ENCODE measurements at regions not wholly inside any gene's neighbourhood (a gene's known extent, or its start where the extent isn't known, plus 50 kb on each side); places are given as distances from the start of the nearest gene placed in this dataset.

DNA sequence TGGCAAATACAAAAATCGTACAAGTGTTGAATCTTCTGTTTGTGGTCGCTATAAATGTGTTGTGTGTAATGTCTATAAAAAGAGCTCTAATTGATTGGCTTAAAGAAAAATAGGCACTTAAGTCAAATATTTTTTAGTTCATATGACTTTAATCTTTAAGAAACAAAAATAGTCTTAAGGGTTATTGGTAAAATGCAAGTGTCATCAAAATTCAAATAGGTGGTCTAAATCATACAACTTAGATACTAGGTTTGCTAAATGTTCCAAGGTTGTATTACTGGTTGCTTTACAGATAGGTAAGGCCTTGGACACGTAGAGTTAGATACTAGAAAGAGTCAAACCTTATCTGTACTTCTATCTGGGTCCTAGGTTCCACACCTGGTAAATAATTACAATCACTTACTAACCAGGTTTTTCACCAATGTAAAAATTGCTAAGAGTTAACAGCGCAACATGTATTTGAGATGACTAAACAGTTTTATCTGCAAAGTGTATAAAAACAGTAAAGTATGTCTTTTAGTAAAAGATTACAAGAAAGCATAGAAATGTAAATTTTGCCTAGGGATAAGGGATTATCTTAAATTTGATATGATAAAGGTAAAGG is 91.1 kb upstream of the GNAZ start:
- TF ChIP-seq, protein P1, sequence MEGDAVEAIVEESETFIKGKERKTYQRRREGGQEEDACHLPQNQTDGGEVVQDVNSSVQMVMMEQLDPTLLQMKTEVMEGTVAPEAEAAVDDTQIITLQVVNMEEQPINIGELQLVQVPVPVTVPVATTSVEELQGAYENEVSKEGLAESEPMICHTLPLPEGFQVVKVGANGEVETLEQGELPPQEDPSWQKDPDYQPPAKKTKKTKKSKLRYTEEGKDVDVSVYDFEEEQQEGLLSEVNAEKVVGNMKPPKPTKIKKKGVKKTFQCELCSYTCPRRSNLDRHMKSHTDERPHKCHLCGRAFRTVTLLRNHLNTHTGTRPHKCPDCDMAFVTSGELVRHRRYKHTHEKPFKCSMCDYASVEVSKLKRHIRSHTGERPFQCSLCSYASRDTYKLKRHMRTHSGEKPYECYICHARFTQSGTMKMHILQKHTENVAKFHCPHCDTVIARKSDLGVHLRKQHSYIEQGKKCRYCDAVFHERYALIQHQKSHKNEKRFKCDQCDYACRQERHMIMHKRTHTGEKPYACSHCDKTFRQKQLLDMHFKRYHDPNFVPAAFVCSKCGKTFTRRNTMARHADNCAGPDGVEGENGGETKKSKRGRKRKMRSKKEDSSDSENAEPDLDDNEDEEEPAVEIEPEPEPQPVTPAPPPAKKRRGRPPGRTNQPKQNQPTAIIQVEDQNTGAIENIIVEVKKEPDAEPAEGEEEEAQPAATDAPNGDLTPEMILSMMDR (IDR thresholded peaks at IDR 0.05; ENCODE audit: low read depth, low read length), result no peak
- ChIA-PET POLR2A (no interaction called here), CTCF (no interaction called here)
- Histone ChIP-seq H3K27me3 (ENCODE audit: control insufficient read depth, insufficient read depth, low read length) (no peaks in the 10 kb centered on the region), H3K27ac (ENCODE audit: low read depth, low read length) (no peak overlapping the region), H3K4me3 (ENCODE audit: low read depth, low read length) (no peak overlapping the region), H3K9me3 (ENCODE audit: control insufficient read depth, insufficient read depth, low read length) (peaks cover 2% of the 10 kb centered on the region; the same call in 1 of the 2 replicates)
- no peak for DNase-seq (ENCODE audit: low read depth, low spot score)

DNA sequence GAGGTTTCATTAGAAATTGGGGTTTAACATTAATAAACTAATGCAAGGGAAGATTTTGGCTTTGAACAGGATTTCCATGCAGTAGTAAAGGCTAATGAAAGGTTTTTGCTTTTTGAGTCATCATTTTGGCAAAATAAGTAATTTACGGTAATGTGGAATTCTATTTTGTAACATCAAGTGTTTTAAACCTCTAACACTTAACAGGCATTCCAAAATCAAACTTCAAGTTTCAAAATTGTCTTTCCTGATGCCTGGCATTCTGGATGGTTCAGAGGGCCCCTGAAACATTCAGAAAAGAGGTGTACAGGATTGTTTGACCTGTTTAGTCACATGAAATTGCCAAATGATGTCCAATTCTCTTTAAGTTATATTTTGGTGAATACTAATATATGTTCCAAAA is 90.4 kb upstream of the GNAZ start:
- ChIA-PET POLR2A (no interaction called here), CTCF (no interaction called here)
- DNase-seq (ENCODE audit: low read depth, low spot score), result no peak
- Histone ChIP-seq H3K4me3 (ENCODE audit: low read depth, low read length) (no peak overlapping the region), H3K27me3 (ENCODE audit: control insufficient read depth, insufficient read depth, low read length) (no peaks in the 10 kb centered on the region), H3K27ac (ENCODE audit: low read depth, low read length) (no peak overlapping the region), H3K9me3 (ENCODE audit: control insufficient read depth, insufficient read depth, low read length) (peaks cover 2% of the 10 kb centered on the region; the same call in 1 of the 2 replicates)
- TF ChIP-seq, protein P1 (IDR thresholded peaks at IDR 0.05; ENCODE audit: low read depth, low read length), result no peak

DNA sequence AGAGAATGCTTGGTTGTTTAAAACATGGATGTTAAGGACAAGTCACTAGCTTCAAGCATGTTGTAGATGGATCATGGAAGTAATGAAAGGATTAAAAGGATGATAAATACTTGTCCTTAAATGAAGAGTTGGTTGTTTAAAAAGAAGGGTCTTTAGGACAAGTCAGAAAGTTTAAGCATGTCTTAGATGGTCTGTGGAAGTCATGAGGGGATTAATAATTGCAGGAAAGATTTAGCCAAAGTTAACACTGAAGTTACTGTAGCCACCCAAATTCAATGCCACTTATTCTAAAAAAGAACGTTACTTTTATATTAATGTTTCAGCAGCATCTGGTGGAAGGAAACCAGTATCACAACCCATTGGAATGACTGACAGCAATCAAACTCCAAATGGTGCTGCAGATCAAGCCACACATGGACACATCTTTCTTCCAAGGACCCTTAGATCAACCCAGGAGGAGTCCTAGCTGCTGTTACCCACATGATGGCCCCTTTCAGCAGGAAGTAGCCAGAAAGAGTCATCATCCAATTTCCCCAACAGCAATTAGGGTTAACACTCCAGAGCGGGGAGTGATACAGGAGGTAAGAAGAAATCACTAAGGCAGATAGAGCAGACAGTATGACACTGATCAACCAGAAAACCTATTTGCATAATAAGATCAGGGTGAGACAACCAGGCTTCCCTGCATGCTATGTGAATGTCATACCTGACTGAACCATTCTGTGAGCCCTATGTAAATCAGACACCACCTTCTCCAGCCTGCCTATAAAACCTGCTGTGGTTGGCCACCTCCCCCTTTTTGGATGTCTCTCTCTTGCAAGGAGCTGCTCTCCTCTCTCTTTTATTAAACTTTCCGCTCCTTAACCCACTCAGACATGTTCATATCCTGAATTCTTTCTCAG is 88.4 kb upstream of the GNAZ start:
- TF ChIP-seq, protein P1 (IDR thresholded peaks at IDR 0.05; ENCODE audit: low read depth, low read length), result no peak
- peaks cover 2% of the 10 kb centered on the region; the same call in 1 of the 2 replicates for H3K9me3 ChIP-seq (ENCODE audit: control insufficient read depth, insufficient read depth, low read length)
- DNase-seq (ENCODE audit: low read depth, low spot score), result no peak
- H3K4me3 ChIP-seq (ENCODE audit: low read depth, low read length), result no peak overlapping the region
- POLR2A ChIA-PET, result no interaction called here
- CTCF ChIA-PET, result no interaction called here
- no peak overlapping the region for H3K27ac ChIP-seq (ENCODE audit: low read depth, low read length)
- no peaks in the 10 kb centered on the region for H3K27me3 ChIP-seq (ENCODE audit: control insufficient read depth, insufficient read depth, low read length)

- ChIA-PET CTCF (no interaction called here), POLR2A (no interaction called here)
- Histone ChIP-seq H3K27ac (ENCODE audit: low read depth, low read length) (no peak overlapping the region), H3K4me3 (ENCODE audit: low read depth, low read length) (no peak overlapping the region), H3K9me3 (ENCODE audit: control insufficient read depth, insufficient read depth, low read length) (peaks cover 2% of the 10 kb centered on the region; the same call in 1 of the 2 replicates), H3K27me3 (ENCODE audit: control insufficient read depth, insufficient read depth, low read length) (no peaks in the 10 kb centered on the region)
- no peak for DNase-seq (ENCODE audit: low read depth, low spot score)
- TF ChIP-seq, protein P1 (IDR thresholded peaks at IDR 0.05; ENCODE audit: low read depth, low read length), result no peak
Measured at GRCh38 chr22:22982616-22983015, 87.7 kb upstream of the GNAZ start.

DNA sequence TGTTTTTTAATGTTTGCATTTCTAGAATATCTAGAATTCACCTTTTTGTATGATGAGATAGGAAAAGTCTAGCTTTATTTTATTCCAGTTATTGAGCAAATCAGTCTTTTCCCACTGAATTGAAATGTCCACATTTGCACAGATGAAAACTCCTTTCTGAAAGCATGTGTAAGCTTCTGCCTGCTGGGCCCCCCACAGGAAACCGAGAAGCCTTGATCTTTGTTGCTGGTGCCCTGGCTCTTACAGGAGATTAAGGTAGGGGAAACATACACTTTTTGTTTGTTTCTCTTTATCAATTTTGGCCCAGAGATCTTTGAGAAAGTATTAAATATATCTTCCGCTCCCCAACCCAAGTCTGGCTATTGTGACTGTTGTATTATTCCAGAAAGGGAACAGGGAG is 87.2 kb upstream of the GNAZ start:
- H3K27me3 ChIP-seq (ENCODE audit: control insufficient read depth, insufficient read depth, low read length), result no peaks in the 10 kb centered on the region
- no peak for DNase-seq (ENCODE audit: low read depth, low spot score)
- H3K27ac ChIP-seq (ENCODE audit: low read depth, low read length), result no peak overlapping the region
- no peak overlapping the region for H3K4me3 ChIP-seq (ENCODE audit: low read depth, low read length)
- CTCF ChIA-PET, result no interaction called here
- POLR2A ChIA-PET, result no interaction called here
- TF ChIP-seq, protein P1 (IDR thresholded peaks at IDR 0.05; ENCODE audit: low read depth, low read length), result no peak
- peaks cover 2% of the 10 kb centered on the region; the same call in 1 of the 2 replicates for H3K9me3 ChIP-seq (ENCODE audit: control insufficient read depth, insufficient read depth, low read length)
